ENCODE measurements at regions not wholly inside any gene's neighbourhood (a gene's known extent, or its start where the extent isn't known, plus 50 kb on each side); places are given as distances from the start of the nearest gene placed in this dataset.
A peak's percentile ranks its signal among the peaks of the same experiment; 100 is the strongest.

DNA sequence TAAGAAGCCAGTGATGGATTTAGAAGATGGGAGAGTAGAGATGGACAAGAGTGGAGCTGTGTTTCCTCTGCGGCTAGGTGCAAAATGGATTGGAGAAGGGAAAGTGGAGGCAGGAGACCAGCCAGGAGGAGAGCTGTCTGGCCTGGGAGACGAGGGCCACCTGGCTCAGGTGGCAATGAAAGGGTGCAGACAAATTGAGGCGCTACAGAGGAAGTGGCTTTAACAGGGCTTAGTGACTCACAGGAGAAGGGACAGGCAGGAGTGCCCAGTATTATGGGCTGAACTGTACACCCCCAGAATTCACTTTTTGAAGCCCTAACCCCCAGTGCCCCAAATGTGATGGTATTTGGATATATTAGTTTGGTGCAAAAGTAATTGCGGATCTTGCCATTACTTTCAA, 65.6 kb upstream of the DUSP5 start:
- 73 to 77% methylated on average over 4 of the region's 4 CpGs for WGBS, 2 donors (ENCODE audit: low coverage in 1 of 2)
- Histone ChIP-seq H3K9me3 (no peaks in the 10 kb centered on the region), H3K27me3 (no peaks in the 10 kb centered on the region), H3K36me3 (no peaks in the 10 kb centered on the region), H3K27ac (no peak overlapping the region), H3K4me3 (no peak overlapping the region), H3K4me1 (peaks cover 0 to 3% (median 0%) of the 10 kb centered on the region in 4 donors)
- TF ChIP-seq EP300 (IDR thresholded peaks at IDR 0.05; ENCODE audit: low read depth) (no peak), POLR2AphosphoS5 (IDR thresholded peaks at IDR 0.05) (no peak), POLR2A (IDR thresholded peaks at IDR 0.05) (no peak), CTCF (IDR thresholded peaks at IDR 0.05) (no peak)
- DNase-seq, result no peak
- in situ Hi-C loops (cut with MboI; ENCODE audit: low pct_ligation_motif_present in 1 of 4, low pct_unique_long_range_greater_than_20kb in 1 of 4, low sequenced_read_pairs in 3 of 4) (no loop called here), intact Hi-C loops (cut with DNase I; ENCODE audit: low total_unique reads) (no loop called here)

DNA sequence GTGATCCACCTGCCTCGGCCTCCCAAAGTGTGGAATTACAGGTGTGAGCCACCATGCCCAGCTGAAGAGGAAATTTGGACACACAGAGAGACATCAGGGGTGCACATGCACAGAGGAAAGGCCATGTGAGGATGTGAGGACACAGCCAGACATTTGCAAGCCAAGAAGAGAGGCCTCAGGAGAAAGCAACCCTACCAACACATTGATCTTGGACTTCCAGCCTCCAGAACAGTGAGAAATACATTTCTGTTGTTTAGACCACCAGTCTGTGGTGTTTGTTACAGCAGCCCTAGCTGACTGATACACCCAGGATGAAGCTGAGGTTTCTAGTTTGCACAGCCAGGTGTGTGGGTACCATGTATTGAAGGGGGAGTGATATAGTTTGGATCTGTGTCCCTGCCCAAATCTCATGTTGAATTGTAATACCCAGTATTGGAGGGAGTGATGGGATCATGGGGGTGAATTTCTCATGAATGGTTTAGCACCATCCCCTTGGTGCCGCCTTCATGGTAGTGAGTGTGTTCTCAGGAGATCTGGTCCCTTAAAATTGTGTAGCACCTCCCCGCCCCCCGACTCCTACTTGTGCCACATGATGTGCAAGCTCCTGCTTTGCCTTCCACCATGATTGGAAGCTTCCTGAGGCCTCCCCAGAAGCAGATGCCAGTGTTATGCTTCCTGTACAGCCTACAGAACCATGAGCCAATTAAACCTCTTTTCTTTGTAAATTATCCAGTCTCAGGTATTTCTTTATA, 64.7 kb upstream of the DUSP5 start:
- no peak for DNase-seq
- TF ChIP-seq POLR2A (IDR thresholded peaks at IDR 0.05), result no peak
- no peak for TF ChIP-seq CTCF (IDR thresholded peaks at IDR 0.05)
- no peak for TF ChIP-seq EP300 (IDR thresholded peaks at IDR 0.05; ENCODE audit: low read depth)
- no peak for TF ChIP-seq POLR2AphosphoS5 (IDR thresholded peaks at IDR 0.05)
- Histone ChIP-seq H3K9me3 (no peaks in the 10 kb centered on the region), H3K27ac (no peak overlapping the region), H3K27me3 (no peaks in the 10 kb centered on the region), H3K4me1 (no peaks in the 10 kb centered on the region), H3K36me3 (no peaks in the 10 kb centered on the region), H3K4me3 (no peak overlapping the region)
- in situ Hi-C loops (cut with MboI; ENCODE audit: low pct_ligation_motif_present in 1 of 4, low pct_unique_long_range_greater_than_20kb in 1 of 4, low sequenced_read_pairs in 3 of 4) (no loop called here), intact Hi-C loops (cut with DNase I; ENCODE audit: low total_unique reads) (no loop called here)
- 95 to 100% methylated on average over 2 to 4 of the region's 4 CpGs for WGBS, 2 donors (ENCODE audit: low coverage in 1 of 2)

DNA sequence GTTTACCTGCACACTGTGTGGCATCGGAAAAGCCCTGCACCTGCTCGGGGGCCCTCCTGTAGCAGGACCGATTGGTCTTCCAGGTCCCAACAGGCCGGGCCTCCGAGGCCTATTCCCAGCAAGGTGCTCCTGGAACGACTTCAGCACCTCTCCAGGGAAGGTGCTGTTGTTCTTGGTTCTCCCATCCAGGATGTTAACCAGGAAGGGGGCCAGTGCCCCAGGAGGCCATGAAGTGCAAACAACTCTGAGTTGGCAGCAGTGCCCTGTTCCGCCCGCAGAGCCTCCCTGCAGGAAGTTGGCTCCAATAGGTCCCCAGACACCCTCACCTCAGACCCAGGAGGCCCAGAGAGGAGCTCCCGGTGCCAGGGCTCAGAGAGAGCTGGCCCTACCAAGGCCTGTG, 64.0 kb upstream of the DUSP5 start:
- TF ChIP-seq CTCF (IDR thresholded peaks at IDR 0.05) (no peak), POLR2A (IDR thresholded peaks at IDR 0.05) (no peak), POLR2AphosphoS5 (IDR thresholded peaks at IDR 0.05) (no peak), EP300 (IDR thresholded peaks at IDR 0.05; ENCODE audit: low read depth) (no peak)
- Histone ChIP-seq H3K36me3 (no peaks in the 10 kb centered on the region), H3K4me3 (no peak overlapping the region), H3K27ac (no peak overlapping the region), H3K4me1 (no peaks in the 10 kb centered on the region), H3K27me3 (no peaks in the 10 kb centered on the region), H3K9me3 (no peaks in the 10 kb centered on the region)
- intact Hi-C loops (cut with DNase I; ENCODE audit: low total_unique reads), result no loop called here
- in situ Hi-C loops (cut with MboI; ENCODE audit: low pct_ligation_motif_present in 1 of 4, low pct_unique_long_range_greater_than_20kb in 1 of 4, low sequenced_read_pairs in 3 of 4), result no loop called here
- 74% methylated on average over 6 of the region's 9 CpGs; no CpG with 5 or more reads in 1 of the 2 donors for WGBS, 2 donors (ENCODE audit: low coverage in 1 of 2)
- peak; percentile 3 for DNase-seq

GRCh38 chr10:110434489-110435096, 63.1 kb upstream of the DUSP5 start:
- TF ChIP-seq POLR2A (IDR thresholded peaks at IDR 0.05), result no peak
- TF ChIP-seq EP300 (IDR thresholded peaks at IDR 0.05; ENCODE audit: low read depth), result no peak
- TF ChIP-seq POLR2AphosphoS5 (IDR thresholded peaks at IDR 0.05), result no peak
- no peak for TF ChIP-seq CTCF (IDR thresholded peaks at IDR 0.05)
- Histone ChIP-seq H3K9me3 (no peaks in the 10 kb centered on the region), H3K4me1 (no peaks in the 10 kb centered on the region), H3K36me3 (no peaks in the 10 kb centered on the region), H3K27me3 (no peaks in the 10 kb centered on the region), H3K27ac (no peak overlapping the region), H3K4me3 (no peak overlapping the region)
- in situ Hi-C loops (cut with MboI; ENCODE audit: low pct_ligation_motif_present in 1 of 4, low pct_unique_long_range_greater_than_20kb in 1 of 4, low sequenced_read_pairs in 3 of 4), result no loop called here
- peak; percentile 4 for DNase-seq
- 82 to 94% methylated on average over 2 to 5 of the region's 5 CpGs for WGBS, 2 donors (ENCODE audit: low coverage in 1 of 2)
- intact Hi-C loops (cut with DNase I; ENCODE audit: low total_unique reads), result no loop called here
